NCI-H2171 treated with DMSO at 0.1 percent for 48 hours (cell line): ENCODE measurements at regions not wholly inside any gene's neighbourhood (a gene's known extent, or its start where the extent isn't known, plus 50 kb on each side); places are given as distances from the start of the nearest gene placed in this dataset.

Experiments
- DNase-seq: peaks from one replicate; lab custom pipeline; 2025; lab: John Stamatoyannopoulos, UW

DNA sequence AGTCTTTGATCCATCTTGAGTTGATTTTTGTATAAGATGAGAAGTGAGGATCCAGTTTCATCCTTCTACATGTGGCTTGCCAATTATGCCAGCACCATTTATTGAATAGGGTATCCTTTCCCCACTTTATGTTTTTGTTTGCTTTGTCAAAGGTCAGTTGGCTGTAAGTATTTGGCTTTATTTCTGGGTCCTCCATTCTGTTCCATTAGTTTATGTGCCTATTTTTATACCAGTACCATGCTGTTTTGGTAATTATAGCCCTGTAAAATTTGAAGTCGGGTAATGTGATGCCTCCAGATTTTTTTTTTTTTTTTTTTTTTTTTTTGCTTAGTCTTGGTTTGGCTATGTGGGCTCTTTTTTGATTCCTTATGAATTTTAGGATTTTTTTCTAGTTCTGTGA, 203.0 kb upstream of the IRX5 start:
- DNase-seq: peak; percentile 27

DNA sequence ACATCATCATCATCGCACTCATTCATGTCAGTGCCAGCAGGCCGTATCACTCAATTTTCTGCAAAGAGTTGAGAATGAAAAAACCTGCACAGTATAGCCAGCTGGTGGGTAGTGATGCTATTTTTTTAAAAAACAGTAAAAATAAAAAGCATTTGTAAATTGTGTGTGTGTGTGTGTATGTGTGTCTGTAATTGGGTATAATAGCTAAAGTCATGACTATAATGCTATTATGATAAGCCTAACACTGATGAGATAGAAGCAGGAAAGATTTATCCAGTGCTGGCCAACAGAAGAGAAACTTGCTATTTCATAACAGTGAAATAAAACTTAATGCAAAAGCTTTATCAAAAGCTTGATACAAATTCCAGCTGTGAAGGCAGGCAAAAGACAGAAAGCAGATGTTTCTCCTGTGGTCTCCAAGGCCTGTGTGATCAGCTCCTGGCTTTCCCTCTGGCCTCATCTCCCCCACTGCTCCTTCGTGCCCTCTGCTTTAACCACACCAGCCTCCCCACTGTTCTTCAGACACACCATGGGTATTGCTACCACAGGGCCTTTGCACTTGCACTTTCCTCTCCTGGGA, 206.2 kb upstream of the IRX5 start:
- no peak for DNase-seq

GRCh38 chr16:54722210-54722676, 208.4 kb upstream of the IRX5 start:
- no peak for DNase-seq

DNA sequence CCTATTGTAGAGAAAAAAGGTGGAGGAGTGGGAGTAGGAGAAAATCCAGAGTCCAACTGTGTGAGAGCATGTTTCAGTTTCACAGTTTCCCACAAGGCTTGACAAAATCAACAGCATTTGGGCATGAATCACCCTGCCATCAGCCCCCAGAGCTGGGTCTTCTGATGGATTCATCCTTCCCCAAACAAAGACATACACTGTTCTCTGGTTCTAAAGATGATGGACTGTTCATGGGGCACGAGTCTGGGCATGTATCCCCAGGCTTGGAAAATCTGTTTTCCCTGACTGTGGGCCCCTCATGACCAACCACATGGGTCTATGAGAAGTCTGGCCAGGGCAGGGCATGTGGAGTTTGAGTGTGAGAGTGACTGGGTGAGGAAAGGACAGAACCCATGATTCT, 210.4 kb upstream of the IRX5 start:
- DNase-seq: no peak

DNA sequence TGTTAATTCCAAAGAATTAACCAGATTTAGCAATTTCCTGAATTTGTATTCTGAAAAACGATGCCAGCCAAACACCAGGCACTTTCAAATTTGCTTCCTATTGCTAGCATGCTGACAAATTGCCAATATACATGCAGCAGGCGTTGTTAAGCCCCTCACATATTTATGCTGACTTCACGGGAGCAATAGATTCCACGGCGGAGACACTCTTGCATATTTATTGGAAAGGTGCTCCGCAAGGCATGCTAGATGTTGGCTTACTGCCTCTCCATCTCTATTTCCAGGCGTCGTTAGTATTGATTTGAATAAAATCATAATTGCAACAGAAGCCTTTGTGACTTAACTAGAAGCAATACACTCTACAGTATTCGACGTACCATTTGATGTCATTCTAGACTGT, 211.0 kb upstream of the IRX5 start:
- DNase-seq: no peak

DNA sequence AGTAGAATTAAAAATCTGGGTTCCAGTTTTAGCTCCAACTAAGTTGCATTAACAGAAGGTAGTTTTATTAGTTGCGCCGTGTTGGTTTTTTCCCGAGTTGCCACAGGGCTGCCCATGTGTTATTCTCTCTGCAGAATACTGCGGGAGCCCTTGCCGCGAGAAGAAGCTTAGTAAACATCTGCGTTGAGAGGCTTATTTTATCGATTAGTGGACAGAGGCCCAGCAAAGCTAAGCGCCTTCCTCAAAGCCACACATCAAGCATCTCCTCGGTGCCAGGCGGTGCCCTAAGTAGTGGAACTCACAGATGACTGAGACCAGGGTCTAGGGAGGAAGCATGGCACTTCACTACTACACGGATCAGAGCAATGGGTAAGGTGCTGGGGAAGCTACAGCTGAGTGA, 212.3 kb upstream of the IRX5 start:
- no peak for DNase-seq

DNA sequence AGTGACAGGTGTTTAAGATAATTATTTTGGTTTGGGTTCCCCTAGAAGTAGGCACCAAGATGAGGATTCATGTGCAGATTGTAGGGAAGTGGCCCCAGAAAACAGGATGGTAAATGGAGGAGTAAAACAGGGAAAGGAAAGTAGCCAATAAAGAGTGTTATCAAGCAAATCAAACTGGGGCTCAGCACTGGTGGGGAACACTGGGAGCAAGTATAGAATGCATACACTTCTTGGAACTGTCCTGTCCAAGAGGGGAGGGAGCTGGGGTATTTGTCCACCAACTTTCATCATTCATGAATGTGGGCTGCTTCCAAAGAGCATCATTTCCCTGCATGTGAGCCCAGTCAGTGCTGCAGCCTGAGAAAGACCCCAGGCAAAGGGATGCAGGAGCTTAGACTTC, 215.7 kb upstream of the IRX5 start:
- DNase-seq: no peak

DNA sequence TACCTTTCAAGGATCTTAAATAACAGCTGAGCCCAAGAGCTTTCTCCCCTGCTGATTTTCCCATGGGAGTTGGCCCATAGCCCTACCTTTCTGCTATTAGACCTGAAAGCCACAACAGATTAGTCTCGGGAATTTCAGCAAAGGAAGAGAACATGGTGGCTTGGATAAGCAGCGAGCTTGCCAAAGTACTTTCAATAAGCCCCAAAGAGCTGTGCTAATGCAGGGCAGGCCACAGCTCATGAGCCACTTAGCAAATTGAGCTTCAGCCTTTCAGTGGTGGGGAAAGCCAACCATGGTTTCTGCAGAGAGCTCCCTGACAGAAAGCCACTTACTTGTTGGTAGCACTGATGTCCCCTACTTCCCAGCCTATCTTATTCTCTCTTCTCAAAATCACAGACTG, 217.8 kb upstream of the IRX5 start:
- no peak for DNase-seq

- DNase-seq: no peak
Measured at GRCh38 chr16:54707813-54708212, 222.9 kb upstream of the IRX5 start.

- DNase-seq: no peak
Measured at GRCh38 chr16:54706406-54706805, 224.3 kb upstream of the IRX5 start.

DNA sequence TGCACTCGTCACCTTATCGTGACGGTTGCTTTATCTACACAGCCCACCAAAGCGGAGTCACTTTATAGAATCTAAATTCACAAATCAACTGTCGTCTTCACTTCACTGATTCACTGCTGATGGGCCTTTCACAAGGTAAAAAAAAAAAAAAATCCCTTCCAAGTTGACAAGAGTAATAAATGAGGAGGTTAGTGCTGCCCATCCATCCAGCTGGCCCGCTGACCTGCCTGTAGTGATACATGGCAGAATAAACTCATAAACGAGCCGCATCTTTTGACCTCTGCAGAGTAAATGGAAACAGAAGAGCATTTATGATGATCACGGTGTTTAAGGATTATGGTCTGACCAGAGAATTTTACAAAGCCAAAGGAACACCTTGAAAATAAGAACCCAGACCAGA, 227.3 kb upstream of the IRX5 start:
- no peak for DNase-seq

DNA sequence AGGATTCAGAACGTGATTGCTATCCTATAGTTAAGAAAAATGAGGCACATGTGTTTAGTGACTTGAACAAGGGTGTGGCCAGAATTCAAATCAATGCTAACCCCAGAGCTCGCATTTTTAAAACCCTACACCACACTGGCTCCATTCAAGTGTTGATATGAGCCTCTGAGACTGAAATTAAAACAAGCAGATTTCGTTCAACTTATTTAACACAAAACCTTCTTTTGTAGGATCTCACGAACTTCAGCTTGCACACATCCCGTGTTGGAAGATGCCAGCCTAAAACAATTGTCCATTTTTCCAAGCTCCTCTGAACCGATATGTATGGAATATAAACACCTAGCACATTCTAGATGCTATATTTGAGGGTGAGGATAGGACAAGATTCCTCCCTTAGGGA, 231.0 kb upstream of the IRX5 start:
- DNase-seq: no peak

DNA sequence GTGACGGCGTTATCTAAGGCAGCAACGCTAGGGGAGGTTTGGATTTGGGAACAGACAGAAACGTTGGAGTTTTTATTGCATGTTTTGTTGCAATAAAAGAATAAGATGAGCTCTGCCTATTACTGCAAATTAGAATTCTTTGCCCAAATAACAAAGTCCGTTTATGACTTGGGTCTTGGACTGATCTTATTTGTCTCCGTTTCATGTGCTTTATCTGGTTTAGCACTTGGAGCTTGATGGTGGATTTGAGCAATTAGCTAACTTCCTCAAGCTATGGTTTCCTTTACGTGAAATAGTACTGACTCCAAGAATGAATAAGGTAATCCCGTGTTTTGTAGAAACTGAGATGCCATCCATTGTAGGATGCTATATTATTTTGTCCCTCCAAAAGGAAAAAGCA, 233.0 kb upstream of the IRX5 start:
- no peak for DNase-seq

DNA sequence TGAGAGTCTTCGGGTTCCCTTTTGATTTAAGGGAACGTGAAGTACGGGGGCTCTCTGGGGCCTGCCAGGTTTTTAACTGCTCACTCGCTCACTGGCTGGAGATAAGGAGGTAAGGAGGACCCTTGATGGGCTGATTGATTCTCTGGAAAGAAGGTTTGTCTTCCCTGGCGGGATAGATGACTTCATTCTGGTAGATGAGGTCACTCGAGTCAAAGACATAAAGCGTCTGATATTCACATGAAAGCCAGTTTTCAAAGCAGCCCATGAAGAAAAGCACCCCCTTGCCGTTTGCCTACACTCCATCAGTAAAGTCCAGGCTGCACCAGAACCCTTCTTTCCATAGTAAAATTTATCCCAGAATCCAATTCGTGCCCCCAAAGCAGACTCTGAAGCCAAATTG, 233.7 kb upstream of the IRX5 start:
- no peak for DNase-seq

- no peak for DNase-seq
Measured at GRCh38 chr16:54696522-54696921, 234.1 kb upstream of the IRX5 start.

- DNase-seq: no peak
Measured at GRCh38 chr16:54694651-54695050, 236.0 kb upstream of the IRX5 start.

GRCh38 chr16:54693864-54694263, 236.8 kb upstream of the IRX5 start:
- no peak for DNase-seq

DNA sequence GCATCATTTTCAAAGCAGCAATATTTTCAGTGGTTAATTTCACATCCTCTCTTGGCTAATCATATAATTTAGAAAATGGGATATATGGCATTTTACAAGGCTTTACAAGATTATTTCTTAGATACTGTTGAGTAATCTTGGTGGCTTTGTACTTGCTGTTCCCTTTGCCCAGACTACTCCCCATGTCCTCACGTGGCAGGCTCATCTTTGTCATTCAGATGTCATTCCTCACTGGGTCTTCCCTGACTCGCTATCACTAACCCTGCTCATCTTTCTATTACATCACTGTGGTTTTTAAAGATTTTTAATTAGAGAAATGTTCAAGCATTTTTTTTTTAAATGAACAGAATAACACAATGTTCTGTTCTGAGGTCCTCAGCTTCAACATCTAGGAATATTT, 240.0 kb upstream of the IRX5 start:
- no peak for DNase-seq

GRCh38 chr16:54690306-54690705, 240.4 kb upstream of the IRX5 start:
- no peak for DNase-seq

- DNase-seq: no peak
Measured at GRCh38 chr16:54689072-54689865, 241.4 kb upstream of the IRX5 start.

DNA sequence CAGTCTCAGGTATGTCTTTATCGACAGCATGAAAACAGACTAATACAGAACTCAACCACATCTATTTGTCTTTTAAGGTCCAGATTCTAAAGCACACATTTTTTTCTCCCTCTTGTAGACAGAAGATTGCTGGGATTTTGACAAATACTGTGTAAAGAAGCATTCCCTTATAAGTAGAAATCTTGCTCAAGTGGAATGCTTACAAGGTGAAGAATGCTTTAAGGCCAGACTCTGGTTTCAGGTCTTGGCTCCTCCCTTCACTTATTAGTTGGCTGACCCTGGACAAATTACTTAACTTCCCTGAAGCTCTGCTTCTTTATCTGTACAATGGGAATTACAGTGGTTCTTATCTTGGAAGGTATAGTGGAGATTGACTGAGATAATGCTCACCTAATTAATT, 242.3 kb upstream of the IRX5 start:
- no peak for DNase-seq

DNA sequence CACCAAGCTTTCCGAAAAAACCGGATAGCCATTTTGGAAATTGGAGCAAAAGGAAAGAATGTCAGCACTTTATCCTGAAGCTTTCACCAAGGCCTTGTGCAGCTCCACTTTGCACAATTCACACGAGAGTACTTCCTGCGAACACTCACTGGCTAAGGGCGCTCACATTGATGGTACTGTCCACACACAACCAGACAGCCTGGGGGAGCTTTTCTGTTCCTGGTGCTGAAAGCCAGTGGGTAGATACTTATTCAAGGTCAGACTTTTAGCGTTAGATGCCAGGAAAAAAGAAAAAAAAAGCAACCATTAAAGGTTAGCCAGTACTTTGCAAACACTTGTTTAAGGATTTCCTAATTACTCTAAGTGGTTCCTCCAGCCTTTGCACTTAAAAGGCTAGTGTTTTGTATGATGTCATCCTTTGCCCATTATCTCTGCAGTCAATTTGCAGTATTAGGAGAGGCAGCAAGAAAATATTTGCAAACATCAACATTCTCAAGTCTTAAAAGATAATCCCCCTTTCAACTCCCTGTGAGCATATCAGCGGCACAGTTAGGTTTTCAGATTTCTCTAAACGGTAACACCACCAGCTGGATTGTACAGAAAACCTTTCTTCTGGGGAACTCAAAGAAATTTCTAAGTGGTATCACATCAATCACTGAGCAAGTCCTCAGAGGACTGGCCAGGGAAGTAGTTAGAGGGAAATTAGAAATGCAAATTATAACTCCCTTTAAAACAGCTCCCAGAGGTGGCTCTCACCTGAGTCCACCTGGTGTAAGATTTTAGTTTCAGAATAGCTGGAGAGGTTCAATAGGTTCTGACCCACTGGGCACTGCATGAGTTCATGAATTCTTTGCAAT, 243.4 kb upstream of the IRX5 start:
- no peak for DNase-seq

GRCh38 chr16:54685682-54686081, 245.0 kb upstream of the IRX5 start:
- DNase-seq: no peak
